Right renal pelvis (tissue), 4 donors: ENCODE measurements at regions not wholly inside any gene's neighbourhood (a gene's known extent, or its start where the extent isn't known, plus 50 kb on each side); places are given as distances from the start of the nearest gene placed in this dataset.
"Not testable (repeated sequence)": the region's sequence is repeated elsewhere in the genome, so short reads cannot be mapped to it uniquely, and the experiment has no call there.

Source experiments
- DNase-seq, 4 donors: peaks; one replicate each; pipeline ENCODE4 v3.0.0-alpha.2; 2013; ENCODE audit warnings: low read depth in 4 of 4, low spot score in 3 of 4, missing footprints in 1 of 4

- not testable (repeated sequence) for DNase-seq
These were observed 158.8 kb upstream of the CAND1 start for GRCh38 chr12:67110345-67110744.

- DNase-seq, result no peak
These were observed 158.0 kb upstream of the CAND1 start for GRCh38 chr12:67111182-67111581.

- DNase-seq, result no peak
These were observed 156.6 kb upstream of the CAND1 start for GRCh38 chr12:67112586-67112985.

GRCh38 chr12:67116134-67116533 is 153.0 kb upstream of the CAND1 start:
- no peak for DNase-seq

- no peak for DNase-seq
These were observed 146.6 kb upstream of the CAND1 start for GRCh38 chr12:67122584-67122983.

- no peak for DNase-seq
These were observed 131.9 kb upstream of the CAND1 start for GRCh38 chr12:67137256-67137655.

- no peak for DNase-seq
These were observed 127.7 kb upstream of the CAND1 start for GRCh38 chr12:67141296-67142018.

- no peak for DNase-seq
These were observed 123.5 kb upstream of the CAND1 start for GRCh38 chr12:67145692-67146091.

- no peak for DNase-seq
These were observed 122.1 kb upstream of the CAND1 start for GRCh38 chr12:67147030-67147429.

- DNase-seq, result no peak
These were observed 121.7 kb upstream of the CAND1 start for GRCh38 chr12:67147447-67147846.

GRCh38 chr12:67148265-67148664 is 120.9 kb upstream of the CAND1 start:
- DNase-seq, result no peak

- peak in 3 of 4 donors; percentile 46 to 60 (median 56) for DNase-seq
These were observed 117.3 kb upstream of the CAND1 start for GRCh38 chr12:67151886-67152285.

GRCh38 chr12:67152451-67152850 is 116.7 kb upstream of the CAND1 start:
- peak in 3 of 4 donors; percentile 14 to 49 (median 33) for DNase-seq

- DNase-seq, result no peak
These were observed 114.3 kb upstream of the CAND1 start for GRCh38 chr12:67154901-67155300.

- DNase-seq, result no peak
These were observed 113.3 kb upstream of the CAND1 start for GRCh38 chr12:67155863-67156262.

- no peak for DNase-seq
These were observed 107.7 kb upstream of the CAND1 start for GRCh38 chr12:67161322-67161918.

- no peak for DNase-seq
These were observed 95.9 kb upstream of the CAND1 start for GRCh38 chr12:67173258-67173657.

GRCh38 chr12:67182551-67182950 is 86.6 kb upstream of the CAND1 start:
- no peak for DNase-seq

GRCh38 chr12:67193704-67194103 is 75.5 kb upstream of the CAND1 start:
- peak; percentile 27 to 40 (median 32) for DNase-seq

GRCh38 chr12:67200386-67200785 is 68.8 kb upstream of the CAND1 start:
- peak in 1 of 4 donors; percentile 4 for DNase-seq

GRCh38 chr12:67202011-67202677 is 67.0 kb upstream of the CAND1 start:
- no peak for DNase-seq

GRCh38 chr12:67202678-67203012 is 66.5 kb upstream of the CAND1 start:
- DNase-seq, result no peak
